OCI-LY7 (cell line): ENCODE measurements at regions not wholly inside any gene's neighbourhood (a gene's known extent, or its start where the extent isn't known, plus 50 kb on each side); places are given as distances from the start of the nearest gene placed in this dataset.

Experiments
- BruUV-seq: library from RNA; stranded (reverse); fragments of 400-500 nt; replicated peaks from 2 replicates; lab custom pipeline; 2021; lab: Mats Ljungman, UMichigan
- CTCF ChIA-PET: fragments of 300-600 bp; sonication (Branson Sonifier 250); formaldehyde crosslinking; loops from one replicate; lab custom pipeline; 2022; ENCODE audit warnings: antibody characterized with exemption; ENCODE audit not compliant: unreplicated experiment; lab: Charles Lee
- POLR2A ChIA-PET: fragments of 300-600 bp; sonication (Branson Sonifier 250); formaldehyde crosslinking; loops from one replicate; lab custom pipeline; 2022; ENCODE audit warnings: antibody characterized with exemption; lab: Charles Lee
- DNase-seq: peaks from one replicate; pipeline ENCODE4 v3.0.0-alpha.2; 2015; ENCODE audit warnings: low spot score
- H2AFZ ChIP-seq: fragments of 200-600 bp; sonication (generic), shearing (Covaris generic); 2 replicates; pipeline ENCODE4 v1.6.1; 2014; ENCODE audit warnings: mild to moderate bottlenecking, antibody characterized with exemption, low read length, moderate library complexity
- H3K27ac ChIP-seq: fragments of 200-600 bp; sonication (generic); 2 replicates; pipeline ENCODE4 v1.5.1; 2014; ENCODE audit warnings: mixed run types, low read depth, mild to moderate bottlenecking, moderate library complexity, low read length, inconsistent platforms; ENCODE audit not compliant: poor library complexity, severe bottlenecking
- H3K36me3 ChIP-seq: fragments of 200-600 bp; sonication (generic); 2 replicates; pipeline ENCODE4 v1.6.1; 2014; ENCODE audit warnings: mild to moderate bottlenecking, antibody characterized with exemption, low read length, moderate library complexity, mixed read lengths; ENCODE audit not compliant: insufficient read depth
- H3K4me1 ChIP-seq: fragments of 200-600 bp; sonication (generic); 2 replicates; pipeline ENCODE4 v1.5.1; 2014; ENCODE audit warnings: mild to moderate bottlenecking, low read length; ENCODE audit not compliant: insufficient read depth, poor library complexity, severe bottlenecking
- H3K4me2 ChIP-seq: fragments of 200-600 bp; sonication (generic); 2 replicates; pipeline ENCODE4 v1.6.1; 2014; ENCODE audit warnings: mild to moderate bottlenecking, low read length
- H3K4me3 ChIP-seq: fragments of 200-600 bp; sonication (generic); 2 replicates; pipeline ENCODE4 v1.5.1; 2014; ENCODE audit warnings: mild to moderate bottlenecking, low read depth, low read length; ENCODE audit not compliant: poor library complexity, severe bottlenecking
- H3K79me2 ChIP-seq: fragments of 200-600 bp; sonication (generic); 2 replicates; pipeline ENCODE4 v1.6.1; 2016; ENCODE audit warnings: low read depth, mild to moderate bottlenecking, low read length, moderate library complexity, mixed read lengths; ENCODE audit not compliant: insufficient read depth
- H3K9me2 ChIP-seq: fragments of 200-600 bp; sonication (generic); 2 replicates; pipeline ENCODE4 v1.6.1; 2016; ENCODE audit warnings: mild to moderate bottlenecking, low read length, mixed read lengths; ENCODE audit not compliant: insufficient read depth
- H3K9me3 ChIP-seq: fragments of 200-600 bp; sonication (generic); 2 replicates; pipeline ENCODE4 v1.6.1; 2014; ENCODE audit warnings: mild to moderate bottlenecking, mixed run types, low read length, mixed read lengths
- H4K20me1 ChIP-seq: fragments of 200-600 bp; sonication (generic); 2 replicates; pipeline ENCODE4 v1.6.1; 2014; ENCODE audit warnings: mild to moderate bottlenecking, antibody characterized with exemption, low read length, moderate library complexity, mixed read lengths; ENCODE audit not compliant: insufficient read depth
- CTCF ChIP-seq: fragments of 200-600 bp; sonication (generic); conservative IDR thresholded peaks from 2 replicates; pipeline ENCODE4 v1.5.1; 2014; ENCODE audit warnings: mild to moderate bottlenecking, antibody characterized with exemption, low read length, moderate library complexity, mixed read lengths
- EZH2phosphoT487 ChIP-seq: fragments of 200-600 bp; sonication (generic); IDR thresholded peaks from 2 replicates; pipeline ENCODE4 v1.6.1; 2018; ENCODE audit warnings: low read depth, borderline replicate concordance, mild to moderate bottlenecking, mixed run types, antibody characterized with exemption, low read length, moderate library complexity, mixed read lengths
- intact Hi-C: fragments of 100-400 bp; cut with micrococcal nuclease; formaldehyde crosslinking; loops from one replicate; pipeline ENCODE4 v1.10.0; 2022; ENCODE audit not compliant: unreplicated experiment

- POLR2A ChIA-PET = no interaction called here
- no peaks in the 10 kb centered on the region for H3K36me3 ChIP-seq
- TF ChIP-seq CTCF (no peak), EZH2phosphoT487 (no peak)
- intact Hi-C loops = loop anchor here (1.0 to 5.0 kb wide), 4 partner anchors 101 to 586 kb away; partner anchors contain the start of gene TIMM22
- no peaks in the 10 kb centered on the region; the same call in 1 of the 2 replicates for H3K79me2 ChIP-seq
- no peak for DNase-seq
- H3K4me1 ChIP-seq = peaks cover 25% of the 10 kb centered on the region
- CTCF ChIA-PET = interaction anchor here (1.0 to 1.1 kb wide), 2 partner anchors 280 to 289 kb away, joined by 3 to 6 read pairs; no protein-coding TSS in a partner anchor
- no peaks in the 10 kb centered on the region for H4K20me1 ChIP-seq
- no peaks in the 10 kb centered on the region for H3K9me3 ChIP-seq
- H3K27ac ChIP-seq = no peak overlapping the region
- peak overlapping the region; percentile 80; the same call in 1 of the 2 replicates for H3K4me2 ChIP-seq
- no TSS peak for BruUV-seq
- no peak overlapping the region for H3K4me3 ChIP-seq
- H3K9me2 ChIP-seq = no peaks in the 10 kb centered on the region
- H2AFZ ChIP-seq = no peak overlapping the region
Measured at GRCh38 chr17:411421-412120, 59.0 kb upstream of the RPH3AL start.

DNA sequence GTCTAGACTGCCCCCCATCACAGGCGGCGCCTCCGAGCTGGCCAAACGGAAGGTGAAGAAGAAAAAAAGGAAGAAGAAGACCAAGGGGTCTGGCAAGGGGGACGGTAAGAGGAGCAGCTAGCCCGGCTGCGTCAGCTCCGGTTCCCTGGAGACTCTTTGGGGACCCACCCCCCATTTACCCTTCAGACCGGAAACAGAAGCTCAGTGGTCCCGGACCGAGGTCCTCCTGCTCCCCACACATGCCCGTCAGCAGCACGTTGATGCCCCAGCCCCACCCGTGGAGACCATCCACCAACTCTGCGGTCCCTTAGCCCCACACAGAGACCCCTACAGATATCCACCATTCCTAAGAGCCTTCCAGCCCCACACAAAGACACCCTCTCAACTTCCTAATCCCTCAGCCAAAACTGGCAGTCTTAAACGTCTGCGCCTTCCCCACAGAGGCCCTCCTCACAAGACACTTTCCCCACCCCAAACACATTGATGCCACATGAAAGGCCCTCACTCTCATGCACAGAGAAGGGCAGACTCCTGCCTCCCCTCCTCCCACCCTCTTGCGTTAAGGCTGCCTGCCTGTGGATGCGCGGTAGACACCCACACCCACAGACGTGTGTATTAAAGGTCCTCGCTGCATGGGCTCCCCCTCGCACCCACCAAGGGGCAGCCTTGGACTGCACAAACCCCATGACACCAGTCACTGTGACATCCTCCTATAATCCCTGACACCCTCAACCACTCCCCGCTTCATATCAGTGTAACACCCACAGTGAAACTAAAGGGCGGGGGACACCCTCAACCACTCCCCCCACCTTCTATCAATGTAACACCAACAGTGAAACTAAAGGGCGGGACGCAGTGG lies 58.2 kb upstream of the RPH3AL start:
- H4K20me1 ChIP-seq = no peaks in the 10 kb centered on the region
- BruUV-seq = no TSS peak
- POLR2A ChIA-PET = no interaction called here
- H3K9me3 ChIP-seq = no peaks in the 10 kb centered on the region
- CTCF ChIA-PET = no interaction called here
- TF ChIP-seq CTCF (no peak), EZH2phosphoT487 (no peak)
- H3K4me3 ChIP-seq = peak overlapping the region; percentile 79
- peak overlapping the region; percentile 80 for H3K4me2 ChIP-seq
- no peak overlapping the region for H3K27ac ChIP-seq
- H3K36me3 ChIP-seq = no peaks in the 10 kb centered on the region
- H2AFZ ChIP-seq = peak overlapping the region; percentile 26; the same call in 1 of the 2 replicates
- H3K9me2 ChIP-seq = no peaks in the 10 kb centered on the region
- no peak for DNase-seq
- peaks cover 17% of the 10 kb centered on the region for H3K4me1 ChIP-seq
- H3K79me2 ChIP-seq = no peaks in the 10 kb centered on the region; the same call in 1 of the 2 replicates
- intact Hi-C loops = loop anchor here (5.0 kb wide), 2 partner anchors 102 to 587 kb away; partner anchors contain the start of gene TIMM22
